ENCODE measurements at regions not wholly inside any gene's neighbourhood (a gene's known extent, or its start where the extent isn't known, plus 50 kb on each side); places are given as distances from the start of the nearest gene placed in this dataset.

DNA sequence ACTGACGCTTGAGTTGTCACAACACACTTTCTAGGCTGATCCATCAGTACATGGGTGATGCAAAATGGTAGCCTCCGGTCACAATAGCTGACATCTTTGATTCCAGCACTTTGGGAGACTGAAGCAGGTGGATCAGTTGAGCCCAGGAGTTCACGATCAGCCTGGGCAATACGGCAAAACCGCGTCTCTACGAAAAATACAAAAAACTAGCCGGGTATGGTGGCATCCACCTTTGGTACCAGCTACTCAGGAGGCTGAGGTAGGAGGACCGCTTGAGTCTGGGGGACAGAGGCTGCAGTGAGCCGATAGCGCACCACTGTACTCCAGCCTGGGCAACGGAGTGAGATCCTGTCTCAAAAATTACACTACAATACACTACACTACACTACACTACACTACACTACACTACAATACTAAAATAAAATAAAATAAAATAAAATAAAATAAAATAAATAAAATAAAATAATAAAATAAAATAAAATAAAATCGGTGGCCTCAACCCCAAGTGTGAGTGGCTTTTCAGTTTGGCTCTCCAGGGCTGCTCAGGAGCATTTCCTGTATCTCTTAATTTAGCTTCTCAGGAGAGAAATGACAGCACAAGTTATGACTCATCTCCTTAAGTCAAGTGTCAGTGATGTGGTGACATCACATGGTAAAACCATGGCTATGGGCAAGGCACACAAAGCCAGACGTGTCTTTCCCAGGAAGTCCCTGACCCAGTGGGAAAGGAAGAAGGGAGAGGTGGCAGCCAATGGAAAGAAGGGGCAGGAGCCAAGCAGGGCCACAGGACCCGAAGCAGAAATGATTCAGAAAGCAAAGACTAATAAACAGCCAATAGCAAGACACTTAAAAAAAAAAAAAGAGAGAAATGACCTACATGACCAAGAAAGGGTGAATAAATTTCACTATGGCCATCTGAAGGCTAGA lies 75.3 kb upstream of the TBC1D3K start:
- H3K27ac ChIP-seq (ENCODE audit: low read length in 2 of 2), result no peak overlapping the region
- Mint-ChIP-seq H3K27me3 (no peaks in the 10 kb centered on the region), H3K4me3 (no peak overlapping the region), H3K9me3 (ENCODE audit: insufficient read depth) (no peaks in the 10 kb centered on the region), H3K27ac (peak overlapping the region; percentile 62), H3K4me1 (peaks cover 28% of the 10 kb centered on the region)
- no peak overlapping the region for H3K4me3 ChIP-seq (ENCODE audit: control extremely low read depth in 1 of 5, extremely low read depth in 1 of 5, insufficient read depth in 1 of 5, low read depth in 2 of 5, low read length in 4 of 5)
- ChIA-PET POLR2A (no interaction called here), CTCF (no interaction called here)
- no peak overlapping the region for H3K9ac ChIP-seq (ENCODE audit: low read length)
- no peak overlapping the region for H2AFZ ChIP-seq (ENCODE audit: insufficient read depth, low read depth, low read length, poor library complexity, severe bottlenecking)
- peaks cover 10 to 11% of the 10 kb centered on the region in 2 donors for H3K4me1 ChIP-seq (ENCODE audit: control insufficient read depth in 2 of 2, insufficient read depth in 2 of 2, low read length in 2 of 2)
- H3K36me3 ChIP-seq (replicated peaks in 1 of 2; ENCODE audit: control extremely low read depth in 1 of 2, control insufficient read depth in 1 of 2, extremely low read depth in 1 of 2, insufficient read depth in 2 of 2, low read length in 1 of 2), result no peaks in the 10 kb centered on the region
- intact Hi-C loops (cut with micrococcal nuclease), result loop anchor here (10.0 kb wide), 1 partner anchor 64 kb away; no protein-coding TSS in a partner anchor
- no peak for TF ChIP-seq EZH2 (IDR thresholded peaks at IDR 0.05; ENCODE audit: borderline replicate concordance, insufficient read depth, low read depth, low read length, poor library complexity, severe bottlenecking)
- TF ChIP-seq, protein P1, sequence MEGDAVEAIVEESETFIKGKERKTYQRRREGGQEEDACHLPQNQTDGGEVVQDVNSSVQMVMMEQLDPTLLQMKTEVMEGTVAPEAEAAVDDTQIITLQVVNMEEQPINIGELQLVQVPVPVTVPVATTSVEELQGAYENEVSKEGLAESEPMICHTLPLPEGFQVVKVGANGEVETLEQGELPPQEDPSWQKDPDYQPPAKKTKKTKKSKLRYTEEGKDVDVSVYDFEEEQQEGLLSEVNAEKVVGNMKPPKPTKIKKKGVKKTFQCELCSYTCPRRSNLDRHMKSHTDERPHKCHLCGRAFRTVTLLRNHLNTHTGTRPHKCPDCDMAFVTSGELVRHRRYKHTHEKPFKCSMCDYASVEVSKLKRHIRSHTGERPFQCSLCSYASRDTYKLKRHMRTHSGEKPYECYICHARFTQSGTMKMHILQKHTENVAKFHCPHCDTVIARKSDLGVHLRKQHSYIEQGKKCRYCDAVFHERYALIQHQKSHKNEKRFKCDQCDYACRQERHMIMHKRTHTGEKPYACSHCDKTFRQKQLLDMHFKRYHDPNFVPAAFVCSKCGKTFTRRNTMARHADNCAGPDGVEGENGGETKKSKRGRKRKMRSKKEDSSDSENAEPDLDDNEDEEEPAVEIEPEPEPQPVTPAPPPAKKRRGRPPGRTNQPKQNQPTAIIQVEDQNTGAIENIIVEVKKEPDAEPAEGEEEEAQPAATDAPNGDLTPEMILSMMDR (IDR thresholded peaks at IDR 0.05), result no peak
- no peaks in the 10 kb centered on the region for H3K79me2 ChIP-seq (ENCODE audit: control insufficient read depth, insufficient read depth, low read length)
- H3K4me2 ChIP-seq (replicated peaks; ENCODE audit: low read depth, low read length, poor library complexity, severe bottlenecking), result no peak overlapping the region
- H4K20me1 ChIP-seq (ENCODE audit: control insufficient read depth, insufficient read depth, low read length, poor library complexity, severe bottlenecking), result no peaks in the 10 kb centered on the region
- peaks cover 0 to 4% (median 0%) of the 10 kb centered on the region in 4 experiments for H3K27me3 ChIP-seq (replicated peaks in 1 of 4; ENCODE audit: control extremely low read depth in 1 of 4, control insufficient read depth in 3 of 4, insufficient read depth in 4 of 4, low read length in 3 of 4)
- WGBS (ENCODE audit: insufficient coverage), result 95% methylated on average over 8 of the region's 15 CpGs
- no peaks in the 10 kb centered on the region for H3K9me3 ChIP-seq (ENCODE audit: control extremely low read depth in 1 of 3, control insufficient read depth in 2 of 3, insufficient read depth in 1 of 3, low read length in 2 of 3)
- DNase-seq (no peak), ATAC-seq (ENCODE audit: low read depth) (no peak)

DNA sequence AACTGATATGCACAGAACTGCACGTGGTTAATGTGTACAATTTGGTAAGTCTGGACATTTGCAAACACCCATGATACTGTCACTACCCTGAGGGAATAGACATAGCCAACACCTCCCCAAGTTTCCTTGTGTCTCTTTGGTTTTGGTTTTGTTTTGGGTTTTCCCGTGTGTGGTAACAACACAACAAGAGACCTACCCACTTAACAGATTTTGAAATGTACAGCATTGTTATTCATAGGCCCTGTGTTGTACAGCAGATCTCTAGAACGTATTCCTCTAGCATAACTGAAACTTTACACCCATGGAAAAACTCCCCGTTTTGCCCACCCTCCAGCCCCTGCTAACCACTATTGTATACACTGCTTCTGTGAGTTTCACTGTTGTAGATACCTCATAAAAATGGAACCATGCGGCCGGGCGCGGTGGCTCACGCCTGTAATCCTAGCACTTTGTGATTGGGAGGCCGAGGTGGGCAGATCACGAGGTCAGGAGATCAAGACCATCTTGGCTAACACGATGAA lies 76.3 kb upstream of the TBC1D3K start:
- intact Hi-C loops (cut with micrococcal nuclease), result loop anchor here (10.0 kb wide), 1 partner anchor 63 kb away; no protein-coding TSS in a partner anchor
- no peaks in the 10 kb centered on the region for H3K36me3 ChIP-seq (replicated peaks in 1 of 2; ENCODE audit: control extremely low read depth in 1 of 2, control insufficient read depth in 1 of 2, extremely low read depth in 1 of 2, insufficient read depth in 2 of 2, low read length in 1 of 2)
- H3K4me1 ChIP-seq (ENCODE audit: control insufficient read depth in 2 of 2, insufficient read depth in 2 of 2, low read length in 2 of 2), result peaks cover 16 to 17% of the 10 kb centered on the region in 2 donors
- H3K27ac Mint-ChIP-seq, result no peak overlapping the region
- H3K9me3 ChIP-seq (ENCODE audit: control extremely low read depth in 1 of 3, control insufficient read depth in 2 of 3, insufficient read depth in 1 of 3, low read length in 2 of 3), result no peaks in the 10 kb centered on the region
- TF ChIP-seq, protein P1 (IDR thresholded peaks at IDR 0.05), result no peak
- no peak for TF ChIP-seq EZH2 (IDR thresholded peaks at IDR 0.05; ENCODE audit: borderline replicate concordance, insufficient read depth, low read depth, low read length, poor library complexity, severe bottlenecking)
- ChIA-PET CTCF (no interaction called here), POLR2A (no interaction called here)
- WGBS (ENCODE audit: insufficient coverage), result 88% methylated on average over 7 of the region's 12 CpGs
- H2AFZ ChIP-seq (ENCODE audit: insufficient read depth, low read depth, low read length, poor library complexity, severe bottlenecking), result no peak overlapping the region
- no peak overlapping the region for H3K4me3 Mint-ChIP-seq
- no peaks in the 10 kb centered on the region for H3K27me3 Mint-ChIP-seq
- H3K9ac ChIP-seq (ENCODE audit: low read length), result no peak overlapping the region
- no peak overlapping the region for H3K4me3 ChIP-seq (ENCODE audit: control extremely low read depth in 1 of 5, extremely low read depth in 1 of 5, insufficient read depth in 1 of 5, low read depth in 2 of 5, low read length in 4 of 5)
- peaks cover 33% of the 10 kb centered on the region for H3K4me1 Mint-ChIP-seq
- H3K79me2 ChIP-seq (ENCODE audit: control insufficient read depth, insufficient read depth, low read length), result no peaks in the 10 kb centered on the region
- H3K27ac ChIP-seq (ENCODE audit: low read length in 2 of 2), result no peak overlapping the region
- ATAC-seq (ENCODE audit: low read depth), result no peak
- no peaks in the 10 kb centered on the region for H4K20me1 ChIP-seq (ENCODE audit: control insufficient read depth, insufficient read depth, low read length, poor library complexity, severe bottlenecking)
- no peak for DNase-seq
- H3K27me3 ChIP-seq (replicated peaks in 1 of 4; ENCODE audit: control extremely low read depth in 1 of 4, control insufficient read depth in 3 of 4, insufficient read depth in 4 of 4, low read length in 3 of 4), result peaks cover 0 to 1% (median 0%) of the 10 kb centered on the region in 4 experiments
- no peaks in the 10 kb centered on the region for H3K9me3 Mint-ChIP-seq (ENCODE audit: insufficient read depth)
- H3K4me2 ChIP-seq (replicated peaks; ENCODE audit: low read depth, low read length, poor library complexity, severe bottlenecking), result no peak overlapping the region
